Tibial nerve (tissue), 4 donors: ENCODE measurements at regions not wholly inside any gene's neighbourhood (a gene's known extent, or its start where the extent isn't known, plus 50 kb on each side); places are given as distances from the start of the nearest gene placed in this dataset.
"Not testable (repeated sequence)": the region's sequence is repeated elsewhere in the genome, so short reads cannot be mapped to it uniquely, and the experiment has no call there.

Experiments
- DNase-seq, 2 donors: peaks; one replicate each; pipeline ENCODE4 v3.0.0-alpha.2; 2019; ENCODE audit warnings: low spot score in 2 of 2
- H3K27ac ChIP-seq, 4 donors: fragments of 200-600 bp; sonication (generic) in 3 of 4; one replicate each; pipeline ENCODE4 v1.5.1; 2017 to 2019; ENCODE audit warnings: mild to moderate bottlenecking in 1 of 4
- H3K27me3 ChIP-seq, 2 donors: fragments of 200-600 bp; sonication (generic) in 1 of 2; one replicate each; pipeline versions ENCODE4 v1.5.1 to v1.6.0; 2017 to 2019
- H3K36me3 ChIP-seq, 3 donors: fragments of 200-600 bp; sonication (generic); one replicate each; pipeline ENCODE4 v1.5.1; 2018 to 2019
- H3K4me1 ChIP-seq, 4 donors: fragments of 200-600 bp; sonication (generic) in 3 of 4; one replicate each; pipeline ENCODE4 v1.5.1; 2017 to 2019
- H3K4me3 ChIP-seq, 4 donors: fragments of 200-600 bp; sonication (generic) in 3 of 4; one replicate each; pipeline ENCODE4 v1.5.1; 2017 to 2019; ENCODE audit warnings: mild to moderate bottlenecking in 1 of 4, moderate library complexity in 1 of 4
- H3K9me3 ChIP-seq, 4 donors: fragments of 200-600 bp; sonication (generic) in 3 of 4; one replicate each; pipeline ENCODE4 v1.5.1; 2017 to 2019
- CTCF ChIP-seq, 5 experiments: fragments of 200-600 bp in 3 of 5; fragments of 450-650 bp in 2 of 5; sonication (generic) in 3 of 5; IDR thresholded peaks; one replicate each; pipeline ENCODE4 v1.5.1; 2016 to 2019; ENCODE audit warnings: antibody characterized with exemption in 5 of 5, mild to moderate bottlenecking in 3 of 5, moderate library complexity in 2 of 5
- EP300 ChIP-seq, 2 donors: sonication (generic); formaldehyde crosslinking; IDR thresholded peaks; one replicate each; pipeline ENCODE4 v1.6.1; 2017; ENCODE audit warnings: antibody characterized with exemption in 2 of 2, mild to moderate bottlenecking in 1 of 2
- POLR2A ChIP-seq, 2 donors: fragments of 450-650 bp; IDR thresholded peaks; one replicate each; pipeline ENCODE4 v1.6.1; 2017; ENCODE audit warnings: antibody characterized with exemption in 2 of 2, mild to moderate bottlenecking in 2 of 2, moderate library complexity in 2 of 2
- WGBS, 2 donors: methylation state at CpG; one replicate each; pipeline ENCODE4 v1.1.5; 2018; 5-methylcytosine and 5-hydroxymethylcytosine counted together

GRCh38 chr14:55834390-55834789 is 254.4 kb downstream of the KTN1 start:
- H3K4me1 ChIP-seq, result no peaks in the 10 kb centered on the region
- H3K27me3 ChIP-seq, result no peaks in the 10 kb centered on the region
- no peak overlapping the region for H3K27ac ChIP-seq
- WGBS, 2 donors, result 78 to 90% methylated on average over 2 of the region's 2 CpGs
- H3K4me3 ChIP-seq, result no peak overlapping the region
- H3K9me3 ChIP-seq, result no peaks in the 10 kb centered on the region
- no peak for DNase-seq
- H3K36me3 ChIP-seq, result no peaks in the 10 kb centered on the region
- no peak for TF ChIP-seq CTCF (IDR thresholded peaks at IDR 0.05)
- no peak for TF ChIP-seq POLR2A (IDR thresholded peaks at IDR 0.05)

- 74 to 91% methylated on average over 3 of the region's 3 CpGs for WGBS, 2 donors
- H3K36me3 ChIP-seq, result no peaks in the 10 kb centered on the region
- no peaks in the 10 kb centered on the region for H3K4me1 ChIP-seq
- H3K9me3 ChIP-seq, result no peaks in the 10 kb centered on the region
- DNase-seq, result no peak
- no peak overlapping the region for H3K27ac ChIP-seq
- no peak overlapping the region for H3K4me3 ChIP-seq
- no peaks in the 10 kb centered on the region for H3K27me3 ChIP-seq
- no peak for TF ChIP-seq POLR2A (IDR thresholded peaks at IDR 0.05)
- no peak for TF ChIP-seq CTCF (IDR thresholded peaks at IDR 0.05)
Measured at GRCh38 chr14:55835985-55836384, 256.0 kb downstream of the KTN1 start.

- WGBS, 2 donors, result 71 to 79% methylated on average over 1 of the region's 1 CpG
- TF ChIP-seq CTCF (IDR thresholded peaks at IDR 0.05), result no peak
- TF ChIP-seq EP300 (IDR thresholded peaks at IDR 0.05), result no peak
- TF ChIP-seq POLR2A (IDR thresholded peaks at IDR 0.05), result no peak
- no peak for DNase-seq
Measured at GRCh38 chr14:55837467-55837866, 257.5 kb downstream of the KTN1 start.

DNA sequence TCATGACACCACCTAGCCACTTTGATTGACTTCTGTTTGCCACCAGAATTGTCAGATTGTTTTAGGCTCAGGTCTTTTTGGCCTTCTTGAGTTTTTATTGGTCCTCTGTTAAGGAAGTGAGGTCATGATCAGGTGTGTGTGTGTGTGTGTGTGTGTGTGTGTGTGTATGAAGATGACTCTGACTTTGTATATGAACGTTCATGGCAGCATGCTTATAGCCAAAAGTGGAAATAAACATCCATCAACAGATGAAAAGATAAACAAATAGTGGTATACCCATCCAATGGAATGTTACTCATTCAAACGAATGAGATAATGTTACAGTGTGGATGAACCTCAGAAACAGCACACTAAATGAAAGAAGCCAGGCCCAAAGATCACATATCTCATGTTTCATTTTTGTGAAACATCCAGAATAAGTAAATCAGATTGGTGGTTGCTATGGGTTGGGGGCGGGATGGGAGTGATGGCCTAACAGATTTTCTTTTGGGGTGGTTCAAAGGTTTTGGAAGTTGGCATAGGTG is 258.6 kb downstream of the KTN1 start:
- 70 to 84% methylated on average over 3 of the region's 3 CpGs for WGBS, 2 donors
- no peaks in the 10 kb centered on the region for H3K36me3 ChIP-seq
- H3K4me1 ChIP-seq, result no peaks in the 10 kb centered on the region
- TF ChIP-seq EP300 (IDR thresholded peaks at IDR 0.05) (no peak), POLR2A (IDR thresholded peaks at IDR 0.05) (no peak), CTCF (IDR thresholded peaks at IDR 0.05) (no peak)
- no peaks in the 10 kb centered on the region for H3K27me3 ChIP-seq
- no peaks in the 10 kb centered on the region for H3K9me3 ChIP-seq
- DNase-seq, result no peak
- H3K27ac ChIP-seq, result no peak overlapping the region
- H3K4me3 ChIP-seq, result no peak overlapping the region

More at GRCh38 chr14:55837467-55837866, 257.5 kb downstream of the KTN1 start:
- Histone ChIP-seq H3K27ac (no peak overlapping the region), H3K36me3 (no peaks in the 10 kb centered on the region), H3K27me3 (no peaks in the 10 kb centered on the region), H3K4me3 (no peak overlapping the region), H3K9me3 (no peaks in the 10 kb centered on the region), H3K4me1 (no peaks in the 10 kb centered on the region)

DNA sequence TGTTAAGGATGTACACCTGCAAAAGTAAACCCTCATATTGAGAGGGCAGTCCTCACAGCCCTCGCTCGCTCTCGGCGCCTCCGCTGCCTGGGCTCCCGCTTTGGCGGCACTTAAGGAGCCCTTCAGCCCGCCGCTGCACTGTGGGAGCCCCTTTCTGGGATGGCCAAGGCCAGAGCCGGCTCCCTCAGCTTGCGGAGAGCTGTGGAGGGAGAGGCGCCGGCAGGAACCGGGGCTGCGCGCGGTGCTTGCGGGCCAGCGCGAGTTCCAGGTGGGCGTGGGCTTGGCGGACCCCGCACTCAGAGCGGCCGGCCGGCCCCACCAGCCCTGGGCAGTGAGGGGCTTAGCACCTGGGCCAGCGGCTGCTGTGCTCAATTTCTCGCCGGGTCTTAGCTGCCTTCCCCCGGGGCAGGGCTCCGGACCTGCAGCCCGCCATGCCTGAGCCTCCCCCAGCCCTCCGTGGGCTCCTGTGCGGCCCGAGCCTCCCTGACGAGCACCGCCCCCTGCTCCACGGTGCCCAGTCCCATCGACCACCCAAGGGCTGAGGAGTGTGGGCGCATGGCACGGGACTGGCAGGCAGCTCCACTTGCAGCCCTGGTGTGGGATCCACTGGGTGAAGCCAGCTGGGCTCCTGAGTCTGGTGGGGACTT is 259.4 kb downstream of the KTN1 start:
- not testable (repeated sequence) for DNase-seq, H3K4me3 ChIP-seq, H3K9me3 ChIP-seq, H3K27me3 ChIP-seq, H3K27ac ChIP-seq, H3K4me1 ChIP-seq, H3K36me3 ChIP-seq
- WGBS, 2 donors, result 87 to 89% methylated on average over 16 to 26 of the region's 41 CpGs

DNA sequence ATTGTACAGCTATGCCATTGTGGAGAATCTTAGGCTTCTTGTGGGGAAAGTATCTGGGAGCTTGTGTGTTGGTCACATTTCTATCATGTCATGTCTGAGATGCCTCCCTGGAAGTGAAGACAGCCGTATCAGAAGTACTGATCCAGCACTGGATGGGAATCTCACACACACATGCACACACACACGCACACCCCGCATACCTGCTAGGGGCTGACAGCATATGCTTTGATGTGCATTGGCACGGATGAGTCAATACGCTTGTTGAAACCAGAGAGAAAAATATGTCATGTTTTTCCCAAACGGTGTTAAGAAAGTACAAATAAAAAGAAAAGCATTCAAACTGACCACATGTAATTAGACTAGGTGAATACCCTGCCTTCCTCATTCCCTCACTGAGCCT is 260.8 kb downstream of the KTN1 start:
- Histone ChIP-seq H3K27me3 (no peaks in the 10 kb centered on the region), H3K9me3 (peaks cover 0 to 7% (median 0%) of the 10 kb centered on the region in 4 donors), H3K27ac (no peak overlapping the region), H3K4me1 (no peaks in the 10 kb centered on the region), H3K36me3 (no peaks in the 10 kb centered on the region), H3K4me3 (no peak overlapping the region)
- TF ChIP-seq CTCF (IDR thresholded peaks at IDR 0.05), result no peak
- no peak for TF ChIP-seq POLR2A (IDR thresholded peaks at IDR 0.05)
- TF ChIP-seq EP300 (IDR thresholded peaks at IDR 0.05), result no peak
- DNase-seq, result no peak
- WGBS, 2 donors, result 81% methylated on average over 6 of the region's 6 CpGs
